Panc1 (cell line): ENCODE measurements at regions not wholly inside any gene's neighbourhood (a gene's known extent, or its start where the extent isn't known, plus 50 kb on each side); places are given as distances from the start of the nearest gene placed in this dataset.

Experiments used
- ATAC-seq: fragments of 200-7000 bp; cut with Tn5 transposase; 2 replicates; pipeline ENCODE4 v1.9.1; 2020; ENCODE audit warnings: mild to moderate bottlenecking, moderate library complexity
- BruUV-seq: library from RNA; stranded (reverse); fragments of 400-500 nt; replicated peaks from 2 replicates; lab custom pipeline; 2021; lab: Mats Ljungman, UMichigan
- CTCF ChIA-PET: fragments of 300-600 bp; sonication (Branson Sonifier 250); formaldehyde crosslinking; loops from one replicate; lab custom pipeline; 2022; ENCODE audit warnings: antibody characterized with exemption; lab: Charles Lee
- POLR2A ChIA-PET: fragments of 300-600 bp; sonication (Branson Sonifier 250); formaldehyde crosslinking; loops from one replicate; lab custom pipeline; 2022; ENCODE audit warnings: antibody characterized with exemption; lab: Charles Lee
- DNase-seq: peaks from one replicate; pipeline ENCODE4 v3.0.0-alpha.2; 2010; ENCODE audit warnings: low read depth, low spot score
- H3K27ac ChIP-seq: 2 replicates; pipeline ENCODE4 v1.5.1; 2011; ENCODE audit warnings: mild to moderate bottlenecking, low read length, inconsistent platforms
- H3K27me3 ChIP-seq: fragments of 200-500 bp; sonication (Bioruptor generic); 2 replicates; pipeline ENCODE4 v1.6.0; 2014; ENCODE audit warnings: low read length, inconsistent platforms; ENCODE audit not compliant: control insufficient read depth, insufficient read depth
- H3K36me3 ChIP-seq: fragments of 200-500 bp; sonication (Bioruptor generic); 2 replicates; pipeline ENCODE4 v1.5.1; 2014; ENCODE audit warnings: inconsistent platforms, mild to moderate bottlenecking, low read length, moderate library complexity; ENCODE audit not compliant: control insufficient read depth, insufficient read depth
- H3K4me1 ChIP-seq: 2 replicates; pipeline ENCODE4 v1.5.1; 2011; ENCODE audit warnings: inconsistent platforms, mild to moderate bottlenecking, low read length, moderate library complexity; ENCODE audit not compliant: control insufficient read depth, insufficient read depth
- H3K4me3 ChIP-seq, 2 experiments: 2 replicates each; pipeline ENCODE4 v1.5.1; 2011 to 2012; ENCODE audit warnings: low read depth in 2 of 2, low read length in 2 of 2, mild to moderate bottlenecking in 2 of 2, inconsistent platforms in 1 of 2, moderate library complexity in 1 of 2
- H3K9me3 ChIP-seq: fragments of 200-500 bp; sonication (Bioruptor generic); 2 replicates; pipeline ENCODE4 v1.5.1; 2014; ENCODE audit warnings: low read depth, mild to moderate bottlenecking, inconsistent platforms, low read length, moderate library complexity; ENCODE audit not compliant: control insufficient read depth, insufficient read depth
- POLR2AphosphoS5 ChIP-seq: IDR thresholded peaks from 2 replicates; pipeline ENCODE4 v1.6.1; 2012; ENCODE audit warnings: mild to moderate bottlenecking, low read depth, low read length, moderate library complexity
- SIN3A ChIP-seq: IDR thresholded peaks from 2 replicates; pipeline ENCODE4 v1.6.1; 2012; ENCODE audit warnings: low read depth, mild to moderate bottlenecking, low read length, moderate library complexity, borderline replicate concordance; ENCODE audit not compliant: insufficient read depth
- TCF7L2 ChIP-seq: IDR thresholded peaks from 2 replicates; pipeline ENCODE4 v1.6.1; 2011; ENCODE audit warnings: mild to moderate bottlenecking, low read depth, low read length, inconsistent platforms
- in situ Hi-C: cut with HindIII; loops from 2 replicates; pipeline ENCODE4 v1.10.0; 2016; ENCODE audit warnings: low sequenced_read_pairs, low pct_unique_long_range_greater_than_20kb
- intact Hi-C: fragments of 100-400 bp; cut with micrococcal nuclease; formaldehyde crosslinking; loops from one replicate; pipeline ENCODE4 v1.10.0; 2022; ENCODE audit not compliant: unreplicated experiment
- TF ChIP-seq, protein P1 (sequence below), 2 experiments: IDR thresholded peaks; 2 replicates each; pipeline ENCODE4 v1.6.1; 2011 to 2012; ENCODE audit warnings: low read depth in 2 of 2, control low read depth in 1 of 2, low read length in 1 of 2, mild to moderate bottlenecking in 1 of 2, moderate library complexity in 1 of 2; ENCODE audit not compliant: insufficient read depth in 1 of 2
- TF ChIP-seq, protein P2 (sequence below): fragments of 450-650 bp; IDR thresholded peaks from 2 replicates; pipeline ENCODE4 v1.5.1; 2017; ENCODE audit warnings: mild to moderate bottlenecking

- no peak for DNase-seq
- ChIA-PET POLR2A (no interaction called here), CTCF (interaction anchor here (0.6 to 3.0 kb wide), 6 partner anchors 55 to 277 kb away, joined by 3 to 46 read pairs (median 4); no protein-coding TSS in a partner anchor)
- BruUV-seq: no TSS peak
- no peak for TF ChIP-seq TCF7L2
- TF ChIP-seq SIN3A: no peak
- no peak for TF ChIP-seq POLR2AphosphoS5
- TF ChIP-seq, protein P1, sequence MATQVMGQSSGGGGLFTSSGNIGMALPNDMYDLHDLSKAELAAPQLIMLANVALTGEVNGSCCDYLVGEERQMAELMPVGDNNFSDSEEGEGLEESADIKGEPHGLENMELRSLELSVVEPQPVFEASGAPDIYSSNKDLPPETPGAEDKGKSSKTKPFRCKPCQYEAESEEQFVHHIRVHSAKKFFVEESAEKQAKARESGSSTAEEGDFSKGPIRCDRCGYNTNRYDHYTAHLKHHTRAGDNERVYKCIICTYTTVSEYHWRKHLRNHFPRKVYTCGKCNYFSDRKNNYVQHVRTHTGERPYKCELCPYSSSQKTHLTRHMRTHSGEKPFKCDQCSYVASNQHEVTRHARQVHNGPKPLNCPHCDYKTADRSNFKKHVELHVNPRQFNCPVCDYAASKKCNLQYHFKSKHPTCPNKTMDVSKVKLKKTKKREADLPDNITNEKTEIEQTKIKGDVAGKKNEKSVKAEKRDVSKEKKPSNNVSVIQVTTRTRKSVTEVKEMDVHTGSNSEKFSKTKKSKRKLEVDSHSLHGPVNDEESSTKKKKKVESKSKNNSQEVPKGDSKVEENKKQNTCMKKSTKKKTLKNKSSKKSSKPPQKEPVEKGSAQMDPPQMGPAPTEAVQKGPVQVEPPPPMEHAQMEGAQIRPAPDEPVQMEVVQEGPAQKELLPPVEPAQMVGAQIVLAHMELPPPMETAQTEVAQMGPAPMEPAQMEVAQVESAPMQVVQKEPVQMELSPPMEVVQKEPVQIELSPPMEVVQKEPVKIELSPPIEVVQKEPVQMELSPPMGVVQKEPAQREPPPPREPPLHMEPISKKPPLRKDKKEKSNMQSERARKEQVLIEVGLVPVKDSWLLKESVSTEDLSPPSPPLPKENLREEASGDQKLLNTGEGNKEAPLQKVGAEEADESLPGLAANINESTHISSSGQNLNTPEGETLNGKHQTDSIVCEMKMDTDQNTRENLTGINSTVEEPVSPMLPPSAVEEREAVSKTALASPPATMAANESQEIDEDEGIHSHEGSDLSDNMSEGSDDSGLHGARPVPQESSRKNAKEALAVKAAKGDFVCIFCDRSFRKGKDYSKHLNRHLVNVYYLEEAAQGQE (IDR thresholded peaks at IDR 0.05; ENCODE audit: insufficient read depth in 1 of 2, low read depth in 2 of 2, low read length in 1 of 2): no peak
- TF ChIP-seq, protein P2, sequence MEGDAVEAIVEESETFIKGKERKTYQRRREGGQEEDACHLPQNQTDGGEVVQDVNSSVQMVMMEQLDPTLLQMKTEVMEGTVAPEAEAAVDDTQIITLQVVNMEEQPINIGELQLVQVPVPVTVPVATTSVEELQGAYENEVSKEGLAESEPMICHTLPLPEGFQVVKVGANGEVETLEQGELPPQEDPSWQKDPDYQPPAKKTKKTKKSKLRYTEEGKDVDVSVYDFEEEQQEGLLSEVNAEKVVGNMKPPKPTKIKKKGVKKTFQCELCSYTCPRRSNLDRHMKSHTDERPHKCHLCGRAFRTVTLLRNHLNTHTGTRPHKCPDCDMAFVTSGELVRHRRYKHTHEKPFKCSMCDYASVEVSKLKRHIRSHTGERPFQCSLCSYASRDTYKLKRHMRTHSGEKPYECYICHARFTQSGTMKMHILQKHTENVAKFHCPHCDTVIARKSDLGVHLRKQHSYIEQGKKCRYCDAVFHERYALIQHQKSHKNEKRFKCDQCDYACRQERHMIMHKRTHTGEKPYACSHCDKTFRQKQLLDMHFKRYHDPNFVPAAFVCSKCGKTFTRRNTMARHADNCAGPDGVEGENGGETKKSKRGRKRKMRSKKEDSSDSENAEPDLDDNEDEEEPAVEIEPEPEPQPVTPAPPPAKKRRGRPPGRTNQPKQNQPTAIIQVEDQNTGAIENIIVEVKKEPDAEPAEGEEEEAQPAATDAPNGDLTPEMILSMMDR: no peak
- in situ Hi-C loops: loop anchor here (25.0 kb wide), 1 partner anchor 131 kb away; no protein-coding TSS in a partner anchor
- no peaks in the 10 kb centered on the region for H3K9me3 ChIP-seq
- H3K4me3 ChIP-seq: no peak overlapping the region
- ATAC-seq: no peak
- peaks cover 2% of the 10 kb centered on the region for H3K27me3 ChIP-seq
- intact Hi-C loops: loop anchor here (5.0 kb wide), 1 partner anchor 131 kb away; no protein-coding TSS in a partner anchor
- H3K4me1 ChIP-seq: no peaks in the 10 kb centered on the region; the same call in 1 of the 2 replicates
- H3K36me3 ChIP-seq: no peaks in the 10 kb centered on the region
- no peak overlapping the region for H3K27ac ChIP-seq
Measured at GRCh38 chr10:101293007-101293723, 60.8 kb upstream of the BTRC start.

DNA sequence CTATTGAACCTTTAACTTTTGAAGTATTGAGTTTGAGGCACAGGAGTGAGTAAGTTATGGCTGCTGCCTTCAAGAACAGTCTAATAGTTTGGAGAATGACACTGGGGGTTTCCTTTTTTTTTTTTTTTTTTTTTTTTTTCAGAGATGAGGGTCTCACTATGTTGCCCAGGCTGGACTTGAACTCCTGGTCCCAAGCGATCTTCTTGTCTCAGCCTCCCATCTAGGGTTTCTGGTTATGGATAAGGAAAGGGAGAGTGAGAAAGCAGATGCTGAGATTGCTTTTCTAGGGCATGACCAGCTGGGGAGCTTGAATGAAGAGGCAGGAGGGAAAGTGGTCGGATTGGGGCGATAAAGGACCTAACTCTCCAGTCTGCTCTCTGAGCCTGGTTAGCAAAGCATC is 59.9 kb upstream of the BTRC start:
- Histone ChIP-seq H3K36me3 (no peaks in the 10 kb centered on the region), H3K27me3 (peaks cover 2% of the 10 kb centered on the region), H3K4me3 (no peak overlapping the region), H3K4me1 (no peaks in the 10 kb centered on the region; the same call in 1 of the 2 replicates), H3K9me3 (no peaks in the 10 kb centered on the region), H3K27ac (no peak overlapping the region)
- no TSS peak for BruUV-seq
- POLR2A ChIA-PET: no interaction called here
- intact Hi-C loops (loop anchor here (5.0 kb wide), 1 partner anchor 132 kb away; no protein-coding TSS in a partner anchor), in situ Hi-C loops (loop anchor here (25.0 kb wide), 1 partner anchor 132 kb away; no protein-coding TSS in a partner anchor)
- TF ChIP-seq TCF7L2: no peak
- no peak for TF ChIP-seq POLR2AphosphoS5
- TF ChIP-seq SIN3A: no peak
- TF ChIP-seq, protein P2: no peak
- TF ChIP-seq, protein P1 (IDR thresholded peaks at IDR 0.05; ENCODE audit: insufficient read depth in 1 of 2, low read depth in 2 of 2, low read length in 1 of 2): no peak
- CTCF ChIA-PET: interaction anchor here (3.0 kb wide), 1 partner anchor 80 kb away, joined by 46 read pairs; no protein-coding TSS in a partner anchor
- no peak for ATAC-seq
- no peak for DNase-seq
